IMR-90 (cell line): ENCODE measurements at regions not wholly inside any gene's neighbourhood (a gene's known extent, or its start where the extent isn't known, plus 50 kb on each side); places are given as distances from the start of the nearest gene placed in this dataset.

Experiments
- ATAC-seq: fragments of 200-7000 bp; cut with Tn5 transposase; 2 replicates; pipeline ENCODE4 v1.9.1; 2020; ENCODE audit warnings: low read depth, mild to moderate bottlenecking, moderate library complexity
- BruUV-seq: library from RNA; stranded (reverse); fragments of 400-500 nt; replicated peaks from 2 replicates; lab custom pipeline; 2021; lab: Mats Ljungman, UMichigan
- CTCF ChIA-PET: fragments of 300-600 bp; formaldehyde crosslinking; extraction: SDS; loops from one replicate; lab custom pipeline; 2021; ENCODE audit warnings: antibody characterized with exemption; lab: Yijun Ruan, JAX
- POLR2A ChIA-PET: fragments of 300-600 bp; sonication (Branson Sonifier 250); formaldehyde crosslinking; loops from one replicate; lab custom pipeline; 2022; ENCODE audit warnings: antibody characterized with exemption; ENCODE audit not compliant: unreplicated experiment; lab: Charles Lee
- DNase-seq: peaks from one replicate; pipeline ENCODE4 v3.0.0; 2013
- H2AFZ ChIP-seq: replicated peaks from 2 replicates; pipeline ENCODE3; 2013; ENCODE audit warnings: low read length, mild to moderate bottlenecking; ENCODE audit not compliant: poor library complexity
- H2AK5ac ChIP-seq: 2 replicates; pipeline ENCODE4 v1.6.1; 2013; ENCODE audit warnings: low read depth, low read length, inconsistent platforms
- H2AK9ac ChIP-seq: replicated peaks from 2 replicates; pipeline ENCODE3; 2013; ENCODE audit warnings: mild to moderate bottlenecking, low read depth, low read length, moderate library complexity; ENCODE audit not compliant: poor library complexity
- H2BK120ac ChIP-seq: 2 replicates; pipeline ENCODE4 v1.6.1; 2013; ENCODE audit warnings: low read depth, low read length, inconsistent platforms
- H2BK15ac ChIP-seq: 3 replicates; pipeline ENCODE4 v1.6.1; 2013; ENCODE audit warnings: low read depth, low read length, inconsistent platforms
- H2BK20ac ChIP-seq: 2 replicates; pipeline ENCODE4 v1.6.1; 2013; ENCODE audit warnings: low read depth, mild to moderate bottlenecking, inconsistent platforms, low read length, moderate library complexity
- H2BK5ac ChIP-seq: 2 replicates; pipeline ENCODE4 v1.6.1; 2013; ENCODE audit warnings: mild to moderate bottlenecking, low read depth, low read length, inconsistent platforms; ENCODE audit not compliant: poor library complexity, severe bottlenecking
- H3K14ac ChIP-seq: replicated peaks from 2 replicates; pipeline ENCODE4 v1.6.1; 2013; ENCODE audit warnings: low read depth, low read length, inconsistent platforms
- H3K18ac ChIP-seq: 2 replicates; pipeline ENCODE4 v1.6.1; 2013; ENCODE audit warnings: low read depth, low read length, control low read depth
- H3K23ac ChIP-seq: 2 replicates; pipeline ENCODE4 v1.6.1; 2013; ENCODE audit warnings: low read depth, low read length, inconsistent platforms
- H3K27ac ChIP-seq: 2 replicates; pipeline ENCODE4 v1.5.1; 2013; ENCODE audit warnings: mild to moderate bottlenecking, control low read depth, low read length; ENCODE audit not compliant: insufficient read depth
- H3K27me3 ChIP-seq: 2 replicates; pipeline ENCODE4 v1.6.1; 2013; ENCODE audit warnings: low read length; ENCODE audit not compliant: control insufficient read depth, insufficient read depth
- H3K36me3 ChIP-seq: 2 replicates; pipeline ENCODE4 v1.6.1; 2013; ENCODE audit warnings: low read length, mixed read lengths; ENCODE audit not compliant: control insufficient read depth, insufficient read depth
- H3K4ac ChIP-seq: 2 replicates; pipeline ENCODE4 v1.6.1; 2013; ENCODE audit warnings: low read depth, low read length, inconsistent platforms
- H3K4me1 ChIP-seq: 2 replicates; pipeline ENCODE4 v1.6.1; 2013; ENCODE audit warnings: low read length, mixed read lengths; ENCODE audit not compliant: control insufficient read depth, insufficient read depth
- H3K4me2 ChIP-seq: 2 replicates; pipeline ENCODE4 v1.6.1; 2013; ENCODE audit warnings: low read depth, mild to moderate bottlenecking, control low read depth, low read length, moderate library complexity
- H3K4me3 ChIP-seq: 2 replicates; pipeline ENCODE4 v1.5.1; 2013; ENCODE audit warnings: low read depth, mild to moderate bottlenecking, control low read depth, low read length, moderate library complexity; ENCODE audit not compliant: insufficient read depth
- H3K56ac ChIP-seq: 2 replicates; pipeline ENCODE4 v1.6.1; 2013; ENCODE audit warnings: low read length, inconsistent platforms; ENCODE audit not compliant: insufficient read depth; ENCODE audit errors: extremely low read depth
- H3K79me1 ChIP-seq, 2 experiments: 2 replicates each; pipeline ENCODE4 v1.6.1; 2013; ENCODE audit warnings: low read length in 2 of 2, inconsistent platforms in 1 of 2, low read depth in 1 of 2
- H3K9ac ChIP-seq: 2 replicates; pipeline ENCODE4 v1.6.1; 2013; ENCODE audit warnings: low read depth, low read length, control low read depth
- H3K9me1 ChIP-seq: 2 replicates; pipeline ENCODE4 v1.6.1; 2013; ENCODE audit warnings: low read length, inconsistent platforms; ENCODE audit not compliant: insufficient read depth
- H3K9me3 ChIP-seq: 2 replicates; pipeline ENCODE4 v1.6.1; 2013; ENCODE audit warnings: low read length; ENCODE audit not compliant: control insufficient read depth, insufficient read depth
- H4K20me1 ChIP-seq: 2 replicates; pipeline ENCODE4 v1.6.1; 2013; ENCODE audit warnings: low read length, inconsistent platforms; ENCODE audit not compliant: insufficient read depth
- H4K5ac ChIP-seq: 2 replicates; pipeline ENCODE4 v1.6.1; 2013; ENCODE audit warnings: mild to moderate bottlenecking, low read depth, low read length, control low read depth
- H4K8ac ChIP-seq, 2 experiments: 2 replicates each; pipeline ENCODE4 v1.6.1; 2013; ENCODE audit warnings: low read depth in 2 of 2, low read length in 2 of 2, control low read depth in 1 of 2, inconsistent platforms in 1 of 2
- H4K91ac ChIP-seq: 2 replicates; pipeline ENCODE4 v1.6.1; 2013; ENCODE audit warnings: low read depth, low read length, inconsistent platforms; ENCODE audit not compliant: insufficient read depth
- CHD1 ChIP-seq: IDR thresholded peaks from 2 replicates; pipeline ENCODE4 v1.6.1; 2012; ENCODE audit warnings: low read depth, low read length, improper control_type of control experiment
- CTCF ChIP-seq: conservative IDR thresholded peaks from 2 replicates; pipeline ENCODE4 v1.5.1; 2012; ENCODE audit warnings: mild to moderate bottlenecking, low read depth, low read length, improper control_type of control experiment
- ELK1 ChIP-seq: fragments of 150-350 bp; IDR thresholded peaks from 2 replicates; pipeline ENCODE4 v1.6.1; 2016; ENCODE audit warnings: low read depth, mild to moderate bottlenecking, low read length, moderate library complexity, borderline replicate concordance
- FOS ChIP-seq: fragments of 150-350 bp; IDR thresholded peaks from 2 replicates; pipeline ENCODE4 v1.6.1; 2016; ENCODE audit warnings: low read depth, low read length
- MAFK ChIP-seq: IDR thresholded peaks from 2 replicates; pipeline ENCODE4 v1.6.1; 2012; ENCODE audit warnings: low read depth, low read length, improper control_type of control experiment
- MAZ ChIP-seq: IDR thresholded peaks from 2 replicates; pipeline ENCODE4 v1.6.1; 2012; ENCODE audit warnings: low read depth, mild to moderate bottlenecking, low read length, improper control_type of control experiment, moderate library complexity, borderline replicate concordance
- MXI1 ChIP-seq: IDR thresholded peaks from 2 replicates; pipeline ENCODE4 v1.6.1; 2012; ENCODE audit warnings: low read depth, mild to moderate bottlenecking, low read length, moderate library complexity, borderline replicate concordance
- POLR2A ChIP-seq: IDR thresholded peaks from 2 replicates; pipeline ENCODE4 v1.6.1; 2012; ENCODE audit warnings: mild to moderate bottlenecking, low read depth, low read length
- RAD21 ChIP-seq: IDR thresholded peaks from 2 replicates; pipeline ENCODE4 v1.6.1; 2012; ENCODE audit warnings: low read length, improper control_type of control experiment
- RCOR1 ChIP-seq: IDR thresholded peaks from 2 replicates; pipeline ENCODE4 v1.6.1; 2012; ENCODE audit warnings: mild to moderate bottlenecking, low read length, improper control_type of control experiment; ENCODE audit not compliant: insufficient replicate concordance
- RFX5 ChIP-seq: IDR thresholded peaks from 2 replicates; pipeline ENCODE4 v1.8.0; 2012; ENCODE audit warnings: low read depth, mild to moderate bottlenecking, low read length, moderate library complexity
- SMC3 ChIP-seq: fragments of 150-350 bp; IDR thresholded peaks from 2 replicates; pipeline ENCODE4 v1.6.1; 2016; ENCODE audit warnings: low read depth, mild to moderate bottlenecking, antibody characterized with exemption, low read length, moderate library complexity
- USF2 ChIP-seq: fragments of 150-350 bp; IDR thresholded peaks from 2 replicates; pipeline ENCODE4 v1.6.1; 2017; ENCODE audit warnings: mild to moderate bottlenecking, antibody characterized with exemption, low read length, low read depth
- WGBS, 2 experiments: methylation state at CpG; one replicate each; pipeline versions ENCODE4 v1.1.5 to v1.1.7; 2013; ENCODE audit warnings: missing lambda C conversion rate in 2 of 2; ENCODE audit not compliant: insufficient read length in 1 of 2; ENCODE audit errors: extremely low coverage in 2 of 2; 5-methylcytosine and 5-hydroxymethylcytosine counted together
- dilution Hi-C: fragments of 300-500 bp; cut with HindIII; formaldehyde crosslinking; loops from one replicate; pipeline ENCODE4 v1.14.3; 2018; ENCODE audit warnings: low sequenced_read_pairs; ENCODE audit not compliant: unreplicated experiment
- in situ Hi-C: fragments of 300-500 bp; cut with MboI; formaldehyde crosslinking; loops from 3 replicates; pipeline ENCODE4 v1.14.3; 2019; ENCODE audit warnings: low sequenced_read_pairs, inconsistent platforms, mixed read lengths
- intact Hi-C: fragments of 100-400 bp; cut with micrococcal nuclease; formaldehyde crosslinking; loops from 2 replicates; pipeline ENCODE4 v1.10.0; 2022

DNA sequence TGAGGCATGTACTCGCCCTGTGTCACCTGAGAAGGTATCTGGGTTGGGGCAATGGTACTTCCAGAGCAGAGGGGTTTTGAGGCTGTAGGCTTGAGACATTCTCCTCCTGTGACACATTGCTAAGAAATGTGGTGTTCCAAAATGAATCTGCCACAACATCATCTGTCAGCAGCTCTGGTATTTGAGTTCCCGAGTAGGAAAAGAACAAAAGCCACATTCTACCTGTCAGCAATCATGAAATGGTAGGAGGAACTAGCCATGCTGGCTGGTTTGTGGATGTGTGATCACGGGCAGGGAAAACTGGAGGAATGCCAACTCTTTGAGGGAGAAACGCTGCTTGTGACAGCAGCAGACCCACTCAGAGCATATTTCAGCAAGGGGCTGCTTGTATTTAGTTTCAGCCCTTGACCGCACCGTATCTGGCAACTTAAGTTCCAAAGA lies 579.4 kb upstream of the TBL1XR1 start:
- Histone ChIP-seq H3K79me1 (no peaks in the 10 kb centered on the region), H2AFZ (peak overlapping the region; percentile 45), H3K9me1 (peaks cover 19% of the 10 kb centered on the region), H2BK20ac (peak overlapping the region; percentile 96), H2BK5ac (peak overlapping the region; percentile 10), H4K8ac (peak overlapping the region in 1 of 2 experiments; percentile 53; a peak in 2 of 4 replicates), H3K56ac (no peak overlapping the region), H3K36me3 (no peaks in the 10 kb centered on the region), H3K4me1 (peaks cover 14% of the 10 kb centered on the region), H4K91ac (peak overlapping the region; percentile 67), H3K9me3 (no peaks in the 10 kb centered on the region), H2BK120ac (peak overlapping the region; percentile 78), H3K27ac (no peak overlapping the region; the same call in 1 of the 2 replicates), H3K14ac (peak overlapping the region; percentile 39), H3K4me2 (peak overlapping the region; percentile 16; the same call in 1 of the 2 replicates), H4K5ac (peak overlapping the region; percentile 62), H3K18ac (peak overlapping the region; percentile 65), H3K4ac (peak overlapping the region; percentile 89), H2BK15ac (peak overlapping the region; percentile 53; the same call in 2 of the 3 replicates), H3K27me3 (no peaks in the 10 kb centered on the region), H2AK9ac (peak overlapping the region; percentile 3), H3K9ac (no peak overlapping the region), H3K23ac (peak overlapping the region; percentile 11), H4K20me1 (no peaks in the 10 kb centered on the region), H3K4me3 (no peak overlapping the region), H2AK5ac (peak overlapping the region; percentile 78; the same call in 1 of the 2 replicates)
- DNase-seq (peak; percentile 80), ATAC-seq (peak; percentile 54)
- intact Hi-C loops, result loop anchor here (1.0 to 2.0 kb wide), 2 partner anchors 416 to 579 kb away; partner anchors contain the start of gene TBL1XR1
- POLR2A ChIA-PET, result no interaction called here
- in situ Hi-C loops, result no loop called here
- no CpG with 5 or more reads among the region's 6 CpGs for WGBS, 2 experiments
- dilution Hi-C loops, result no loop called here
- no TSS peak for BruUV-seq
- TF ChIP-seq RAD21 (no peak), USF2 (no peak), SMC3 (no peak), ELK1 (no peak), RFX5 (no peak), MAFK (no peak), CHD1 (no peak), FOS (no peak), RCOR1 (no peak), POLR2A (no peak), MXI1 (no peak), MAZ (no peak), CTCF (no peak)
- CTCF ChIA-PET, result interaction anchor here (1.4 kb wide), 1 partner anchor 30 kb away, joined by 3 read pairs; no protein-coding TSS in a partner anchor
